Omental fat pad (tissue), 3 donors: ENCODE measurements at regions not wholly inside any gene's neighbourhood (a gene's known extent, or its start where the extent isn't known, plus 50 kb on each side); places are given as distances from the start of the nearest gene placed in this dataset.

ENCODE experiments used
- ATAC-seq: fragments of 150-250 bp; one replicate; pipeline ENCODE4 v1.9.1; 2016; ENCODE audit warnings: mild to moderate bottlenecking, moderate library complexity; ENCODE audit not compliant: low FRiP score
- DNase-seq: peaks from one replicate; pipeline ENCODE4 v3.0.0-alpha.2; 2019; ENCODE audit warnings: low spot score
- CTCF ChIP-seq, 3 donors: fragments of 450-650 bp; IDR thresholded peaks; one replicate each; pipeline ENCODE4 v1.5.1; 2016 to 2017; ENCODE audit warnings: antibody characterized with exemption in 3 of 3, mild to moderate bottlenecking in 3 of 3, moderate library complexity in 2 of 3

GRCh38 chr20:20972490-20972889, 133.7 kb downstream of the LINC00237 start:
- no peak for ATAC-seq
- DNase-seq, result no peak
- no peak for TF ChIP-seq CTCF (IDR thresholded peaks at IDR 0.05)

- TF ChIP-seq CTCF (IDR thresholded peaks at IDR 0.05), result no peak
- no peak for ATAC-seq
- DNase-seq, result no peak
Measured at GRCh38 chr20:20971810-20972209, 134.3 kb downstream of the LINC00237 start.

- TF ChIP-seq CTCF (IDR thresholded peaks at IDR 0.05), result no peak
- no peak for ATAC-seq
- no peak for DNase-seq
Measured at GRCh38 chr20:20970841-20971240, 135.3 kb downstream of the LINC00237 start.

GRCh38 chr20:20969701-20970280, 136.4 kb downstream of the LINC00237 start:
- DNase-seq (no peak), ATAC-seq (no peak)
- TF ChIP-seq CTCF (IDR thresholded peaks at IDR 0.05), result no peak

- ATAC-seq, result no peak
- TF ChIP-seq CTCF (IDR thresholded peaks at IDR 0.05), result no peak
- no peak for DNase-seq
Measured at GRCh38 chr20:20967564-20968184, 138.5 kb downstream of the LINC00237 start.

- ATAC-seq (no peak), DNase-seq (no peak)
- no peak for TF ChIP-seq CTCF (IDR thresholded peaks at IDR 0.05)
Measured at GRCh38 chr20:20966171-20966570, 140.0 kb downstream of the LINC00237 start.
